Endothelial cell of umbilical vein (primary cell): ENCODE measurements at regions not wholly inside any gene's neighbourhood (a gene's known extent, or its start where the extent isn't known, plus 50 kb on each side); places are given as distances from the start of the nearest gene placed in this dataset.

ENCODE experiments used
- BruUV-seq: library from RNA; stranded (reverse); fragments of 400-500 nt; replicated peaks from 2 replicates; lab custom pipeline; 2021; lab: Mats Ljungman, UMichigan
- CTCF ChIA-PET: fragments of 300-600, 350-600 bp; sonication (Branson Sonifier 250); formaldehyde crosslinking; loops from one replicate; lab custom pipeline; 2021; ENCODE audit warnings: antibody characterized with exemption, inconsistent platforms; lab: Charles Lee
- POLR2A ChIA-PET: fragments of 300-600, 350-600 bp; sonication (Branson Sonifier 250); formaldehyde crosslinking; loops from one replicate; lab custom pipeline; 2021; ENCODE audit warnings: antibody characterized with exemption, inconsistent platforms; lab: Charles Lee
- DNase-seq: peaks from one replicate; pipeline ENCODE4 v3.0.0-alpha.2; 2011; ENCODE audit warnings: low read depth, low spot score
- FAIRE-seq: peaks from 2 replicates; lab custom pipeline; 2011; peaks lifted over from hg19 to GRCh38; lab: Jason Lieb, UNC
- H2AFZ ChIP-seq: 2 replicates; pipeline ENCODE4 v1.6.0; 2012; ENCODE audit warnings: low read depth, low read length, control low read depth, inconsistent platforms
- H3K27ac ChIP-seq: 2 replicates; pipeline ENCODE4 v1.5.1; 2011; ENCODE audit warnings: low read depth, mild to moderate bottlenecking, control low read depth, low read length, moderate library complexity; ENCODE audit not compliant: insufficient read depth
- H3K27me3 ChIP-seq, 2 experiments: 2 replicates each; pipeline versions ENCODE4 v1.6.0 to v1.6.1; 2011; ENCODE audit warnings: low read length in 2 of 2, mixed read lengths in 1 of 2; ENCODE audit not compliant: control insufficient read depth in 2 of 2, insufficient read depth in 2 of 2
- H3K36me3 ChIP-seq, 2 experiments: 2 replicates in 1 of 2; 3 replicates in 1 of 2; pipeline ENCODE4 v1.5.1; 2011; ENCODE audit warnings: low read length in 2 of 2, mild to moderate bottlenecking in 1 of 2, moderate library complexity in 1 of 2; ENCODE audit not compliant: control insufficient read depth in 2 of 2, insufficient read depth in 2 of 2; ENCODE audit errors: extremely low read depth in 1 of 2
- H3K4me1 ChIP-seq: 3 replicates; pipeline ENCODE4 v1.5.1; 2011; ENCODE audit warnings: mild to moderate bottlenecking, low read length; ENCODE audit not compliant: control insufficient read depth, insufficient read depth; ENCODE audit errors: extremely low read depth
- H3K4me2 ChIP-seq: 2 replicates; pipeline ENCODE4 v1.6.1; 2011; ENCODE audit warnings: low read length, control low read depth, mixed read lengths; ENCODE audit not compliant: insufficient read depth
- H3K4me3 ChIP-seq, 3 experiments: fragments of 200-600 bp in 1 of 3; sonication (generic), shearing (Covaris generic) in 1 of 3; replicated peaks in 1 of 3; 2 replicates each; pipeline ENCODE4 v1.5.1; 2011 to 2016; ENCODE audit warnings: control low read depth in 3 of 3, low read length in 3 of 3, mild to moderate bottlenecking in 2 of 3, inconsistent platforms in 1 of 3, low read depth in 1 of 3, moderate library complexity in 1 of 3; ENCODE audit not compliant: insufficient read depth in 1 of 3
- H3K79me2 ChIP-seq: 2 replicates; pipeline ENCODE4 v1.6.0; 2012; ENCODE audit warnings: low read length, inconsistent platforms; ENCODE audit not compliant: control insufficient read depth, insufficient read depth
- H3K9ac ChIP-seq: replicated peaks from 2 replicates; pipeline ENCODE3; 2011; ENCODE audit warnings: low read length, control low read depth; ENCODE audit not compliant: insufficient read depth; ENCODE audit errors: extremely low read depth
- H3K9me1 ChIP-seq: replicated peaks from 3 replicates; pipeline ENCODE4 v1.6.0; 2011; ENCODE audit warnings: mild to moderate bottlenecking, low read length; ENCODE audit not compliant: control insufficient read depth, insufficient read depth; ENCODE audit errors: extremely low read depth
- H3K9me3 ChIP-seq: replicated peaks from 2 replicates; pipeline ENCODE4 v1.5.1; 2012; ENCODE audit warnings: low read length, inconsistent platforms; ENCODE audit not compliant: control insufficient read depth, insufficient read depth
- H4K20me1 ChIP-seq: replicated peaks from 2 replicates; pipeline ENCODE3; 2011; ENCODE audit warnings: mild to moderate bottlenecking, low read length; ENCODE audit not compliant: control insufficient read depth, insufficient read depth; ENCODE audit errors: extremely low read depth
- CTCF ChIP-seq, 2 donors: IDR thresholded peaks; 1 replicate in 1 of 2; 2 replicates in 1 of 2; pipeline ENCODE4 v1.5.1; 2011; ENCODE audit warnings: low read length in 2 of 2, mild to moderate bottlenecking in 2 of 2, moderate library complexity in 2 of 2, control low read depth in 1 of 2, inconsistent platforms in 1 of 2, low read depth in 1 of 2; ENCODE audit not compliant: insufficient read depth in 1 of 2; ENCODE audit errors: extremely low read depth in 1 of 2
- EZH2 ChIP-seq: IDR thresholded peaks from 2 replicates; pipeline ENCODE4 v1.6.1; 2012; ENCODE audit warnings: borderline replicate concordance, low read depth, mild to moderate bottlenecking, moderate library complexity, low read length, inconsistent platforms; ENCODE audit not compliant: severe bottlenecking
- FOS ChIP-seq: IDR thresholded peaks from 2 replicates; pipeline ENCODE4 v1.6.1; 2011; ENCODE audit warnings: mild to moderate bottlenecking, low read length, moderate library complexity, borderline replicate concordance; ENCODE audit not compliant: insufficient read depth
- GATA2 ChIP-seq: IDR thresholded peaks from 2 replicates; pipeline ENCODE4 v1.7.0; 2011; ENCODE audit warnings: low read depth, mild to moderate bottlenecking, moderate library complexity, mixed read lengths, low read length; ENCODE audit not compliant: insufficient read length, insufficient read depth
- JUN ChIP-seq: IDR thresholded peaks from 2 replicates; pipeline ENCODE4 v1.6.1; 2011; ENCODE audit warnings: borderline replicate concordance, low read depth; ENCODE audit not compliant: insufficient read length, insufficient read depth
- MYC ChIP-seq: IDR thresholded peaks from one replicate; pipeline ENCODE4 v1.6.1; 2011; ENCODE audit warnings: mild to moderate bottlenecking, low read depth, low read length
- POLR2A ChIP-seq: IDR thresholded peaks from 2 replicates; pipeline ENCODE4 v1.6.1; 2012; ENCODE audit warnings: low read depth, mild to moderate bottlenecking, control low read depth, low read length
- POLR2AphosphoS5 ChIP-seq: IDR thresholded peaks from 2 replicates; pipeline ENCODE4 v1.6.1; 2012; ENCODE audit warnings: low read depth, mild to moderate bottlenecking, control low read depth, low read length, moderate library complexity; ENCODE audit not compliant: insufficient read depth
- dilution Hi-C: fragments of 300-500 bp; cut with MboI; formaldehyde crosslinking; loops from one replicate; pipeline ENCODE4 v1.15.0; 2019; ENCODE audit warnings: low sequenced_read_pairs; ENCODE audit not compliant: extremely low pct_ligation_motif_present
- intact Hi-C: fragments of 100-400 bp; cut with micrococcal nuclease; formaldehyde crosslinking; loops from one replicate; pipeline ENCODE4 v1.10.0; 2022
- TF ChIP-seq, protein P1 (sequence below): IDR thresholded peaks from 2 replicates; pipeline ENCODE4 v1.6.1; 2011; ENCODE audit not compliant: insufficient read depth, insufficient read length

GRCh38 chr5:145681686-145682085, 153.5 kb downstream of the PRELID2 start:
- Histone ChIP-seq H3K79me2 (no peaks in the 10 kb centered on the region), H3K4me1 (no peaks in the 10 kb centered on the region), H3K27me3 (no peaks in the 10 kb centered on the region), H3K4me2 (no peak overlapping the region), H3K9me3 (no peaks in the 10 kb centered on the region), H3K36me3 (no peaks in the 10 kb centered on the region), H3K27ac (no peak overlapping the region), H3K4me3 (no peak overlapping the region), H2AFZ (no peak overlapping the region), H3K9ac (no peak overlapping the region), H4K20me1 (no peaks in the 10 kb centered on the region), H3K9me1 (no peaks in the 10 kb centered on the region)
- POLR2A ChIA-PET, result no interaction called here
- intact Hi-C loops, result loop anchor here (1.0 to 5.0 kb wide), 6 partner anchors 131 to 1478 kb away; no protein-coding TSS in a partner anchor
- dilution Hi-C loops, result no loop called here
- FAIRE-seq, result peak; percentile 73
- BruUV-seq, result no TSS peak
- peak; percentile 32 for TF ChIP-seq JUN
- peak; percentile 78 to 86 for TF ChIP-seq CTCF (IDR thresholded peaks at IDR 0.05; ENCODE audit: extremely low read depth in 1 of 2, insufficient read depth in 1 of 2, low read depth in 1 of 2, low read length in 2 of 2)
- no peak for TF ChIP-seq POLR2AphosphoS5
- no peak for TF ChIP-seq FOS
- no peak for TF ChIP-seq MYC
- peak; percentile 75 for DNase-seq
- CTCF ChIA-PET, result interaction anchor here (0.5 to 6.3 kb wide), 43 partner anchors 9 to 1482 kb away, joined by 3 to 97 read pairs (median 4); no protein-coding TSS in a partner anchor

DNA sequence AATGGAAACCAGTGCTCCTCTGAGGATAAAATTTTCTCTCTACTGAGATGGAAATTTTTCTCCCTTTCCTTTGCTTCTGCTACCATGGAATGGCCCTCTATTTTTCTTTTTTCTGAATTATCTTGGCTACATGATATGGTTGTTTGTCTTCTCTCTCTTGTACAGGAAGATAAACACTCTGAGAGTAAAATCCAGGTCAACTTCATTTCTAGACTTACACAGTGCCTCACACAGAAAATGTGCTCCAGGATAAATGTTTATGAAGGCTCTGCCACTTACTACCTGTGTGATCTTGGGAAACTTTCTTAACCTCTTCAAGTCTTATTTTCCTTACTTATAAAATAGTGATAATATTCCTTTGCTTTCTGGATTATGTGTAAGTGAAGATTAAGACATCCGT, 153.9 kb downstream of the PRELID2 start:
- Histone ChIP-seq H3K4me3 (no peak overlapping the region), H3K9me1 (no peaks in the 10 kb centered on the region), H4K20me1 (no peaks in the 10 kb centered on the region), H2AFZ (no peak overlapping the region), H3K27ac (no peak overlapping the region), H3K27me3 (no peaks in the 10 kb centered on the region), H3K79me2 (no peaks in the 10 kb centered on the region), H3K4me2 (no peak overlapping the region), H3K9ac (no peak overlapping the region), H3K36me3 (no peaks in the 10 kb centered on the region), H3K4me1 (no peaks in the 10 kb centered on the region), H3K9me3 (no peaks in the 10 kb centered on the region)
- FAIRE-seq (no peak), DNase-seq (no peak)
- BruUV-seq, result no TSS peak
- ChIA-PET POLR2A (no interaction called here), CTCF (interaction anchor here (0.6 to 6.3 kb wide), 34 partner anchors 9 to 1482 kb away, joined by 3 to 97 read pairs (median 5); no protein-coding TSS in a partner anchor)
- dilution Hi-C loops, result no loop called here
- intact Hi-C loops, result loop anchor here (1.0 to 5.0 kb wide), 6 partner anchors 131 to 1478 kb away; no protein-coding TSS in a partner anchor
- TF ChIP-seq EZH2 (no peak), JUN (no peak), POLR2A (no peak), GATA2 (no peak), CTCF (IDR thresholded peaks at IDR 0.05; ENCODE audit: extremely low read depth in 1 of 2, insufficient read depth in 1 of 2, low read depth in 1 of 2, low read length in 2 of 2) (no peak), POLR2AphosphoS5 (no peak), FOS (no peak), MYC (no peak)
- TF ChIP-seq, protein P1, sequence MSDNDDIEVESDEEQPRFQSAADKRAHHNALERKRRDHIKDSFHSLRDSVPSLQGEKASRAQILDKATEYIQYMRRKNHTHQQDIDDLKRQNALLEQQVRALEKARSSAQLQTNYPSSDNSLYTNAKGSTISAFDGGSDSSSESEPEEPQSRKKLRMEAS, result no peak
